Brain microvascular endothelial cell (primary cell): ENCODE measurements at regions not wholly inside any gene's neighbourhood (a gene's known extent, or its start where the extent isn't known, plus 50 kb on each side); places are given as distances from the start of the nearest gene placed in this dataset.

Source experiments
- DNase-seq: peaks from one replicate; pipeline ENCODE4 v3.0.0-alpha.2; 2020
- H3K27ac ChIP-seq: fragments of 250-450 bp; sonication (Bioruptor Pico); 2 replicates; pipeline ENCODE4 v1.5.1; 2020; ENCODE audit warnings: mild to moderate bottlenecking, moderate library complexity
- H3K27me3 ChIP-seq: fragments of 250-450 bp; sonication (Bioruptor Pico); replicated peaks from 2 replicates; pipeline ENCODE4 v1.5.1; 2020; ENCODE audit warnings: mild to moderate bottlenecking
- H3K36me3 ChIP-seq: fragments of 250-450 bp; sonication (Bioruptor Pico); replicated peaks from 2 replicates; pipeline ENCODE4 v1.5.1; 2020; ENCODE audit warnings: mild to moderate bottlenecking
- H3K4me3 ChIP-seq: 2 replicates; pipeline ENCODE4 v1.5.1; 2011; ENCODE audit warnings: low read depth, mild to moderate bottlenecking, control low read depth, low read length, moderate library complexity
- in situ Hi-C: cut with HindIII; loops from 2 replicates; pipeline ENCODE4 v1.10.0; 2017; ENCODE audit warnings: low sequenced_read_pairs, low pct_ligation_motif_present
- TF ChIP-seq, protein P1 (sequence below): IDR thresholded peaks from 2 replicates; pipeline ENCODE4 v1.5.1; 2011; ENCODE audit warnings: low read depth, mild to moderate bottlenecking, moderate library complexity, low read length, control low read depth, inconsistent platforms; ENCODE audit errors: missing control alignments

DNA sequence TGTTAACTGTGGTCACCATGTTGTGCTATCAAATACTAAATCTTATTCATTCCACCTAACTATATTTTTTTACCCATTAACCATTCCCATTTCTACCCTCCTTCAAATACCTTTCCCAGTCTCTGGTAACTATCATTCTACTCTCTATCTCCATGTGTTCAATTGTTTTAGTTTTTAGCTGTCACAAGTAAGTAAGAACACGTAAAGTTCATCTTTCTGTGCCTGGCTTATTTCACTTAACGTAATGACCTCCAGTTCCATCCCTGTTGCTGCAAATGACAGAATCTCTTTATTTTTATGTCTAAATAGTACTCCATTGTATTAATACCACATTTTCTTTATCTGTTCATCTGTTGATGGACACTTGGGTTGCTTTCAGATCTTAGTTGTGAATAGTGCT lies 485.1 kb upstream of the CD180 start:
- no peak for DNase-seq
- TF ChIP-seq, protein P1, sequence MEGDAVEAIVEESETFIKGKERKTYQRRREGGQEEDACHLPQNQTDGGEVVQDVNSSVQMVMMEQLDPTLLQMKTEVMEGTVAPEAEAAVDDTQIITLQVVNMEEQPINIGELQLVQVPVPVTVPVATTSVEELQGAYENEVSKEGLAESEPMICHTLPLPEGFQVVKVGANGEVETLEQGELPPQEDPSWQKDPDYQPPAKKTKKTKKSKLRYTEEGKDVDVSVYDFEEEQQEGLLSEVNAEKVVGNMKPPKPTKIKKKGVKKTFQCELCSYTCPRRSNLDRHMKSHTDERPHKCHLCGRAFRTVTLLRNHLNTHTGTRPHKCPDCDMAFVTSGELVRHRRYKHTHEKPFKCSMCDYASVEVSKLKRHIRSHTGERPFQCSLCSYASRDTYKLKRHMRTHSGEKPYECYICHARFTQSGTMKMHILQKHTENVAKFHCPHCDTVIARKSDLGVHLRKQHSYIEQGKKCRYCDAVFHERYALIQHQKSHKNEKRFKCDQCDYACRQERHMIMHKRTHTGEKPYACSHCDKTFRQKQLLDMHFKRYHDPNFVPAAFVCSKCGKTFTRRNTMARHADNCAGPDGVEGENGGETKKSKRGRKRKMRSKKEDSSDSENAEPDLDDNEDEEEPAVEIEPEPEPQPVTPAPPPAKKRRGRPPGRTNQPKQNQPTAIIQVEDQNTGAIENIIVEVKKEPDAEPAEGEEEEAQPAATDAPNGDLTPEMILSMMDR = no peak
- Histone ChIP-seq H3K27ac (no peak overlapping the region), H3K4me3 (no peak overlapping the region), H3K27me3 (no peaks in the 10 kb centered on the region), H3K36me3 (no peaks in the 10 kb centered on the region)
- in situ Hi-C loops = no loop called here

DNA sequence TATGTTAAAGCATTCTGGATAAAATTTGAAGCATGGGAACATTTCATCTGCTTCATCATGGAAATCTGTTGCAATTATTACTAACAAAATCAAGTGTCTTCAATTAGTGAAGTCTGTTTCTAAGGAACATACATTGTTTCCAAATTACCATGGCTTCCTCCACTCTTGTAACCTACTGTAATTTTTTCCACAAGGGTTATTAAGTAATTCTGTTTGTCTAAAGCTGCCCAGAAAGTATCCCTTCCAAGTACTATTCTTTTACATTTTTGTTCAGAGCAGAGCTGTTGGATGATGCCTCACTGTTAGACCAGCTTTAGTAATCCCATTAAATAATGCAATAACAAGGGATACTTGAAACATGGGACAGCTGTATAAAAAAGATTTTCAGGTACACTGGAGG lies 483.5 kb upstream of the CD180 start:
- in situ Hi-C loops = no loop called here
- Histone ChIP-seq H3K36me3 (no peaks in the 10 kb centered on the region), H3K27ac (no peak overlapping the region), H3K4me3 (no peak overlapping the region), H3K27me3 (no peaks in the 10 kb centered on the region)
- TF ChIP-seq, protein P1 = no peak
- DNase-seq = no peak

DNA sequence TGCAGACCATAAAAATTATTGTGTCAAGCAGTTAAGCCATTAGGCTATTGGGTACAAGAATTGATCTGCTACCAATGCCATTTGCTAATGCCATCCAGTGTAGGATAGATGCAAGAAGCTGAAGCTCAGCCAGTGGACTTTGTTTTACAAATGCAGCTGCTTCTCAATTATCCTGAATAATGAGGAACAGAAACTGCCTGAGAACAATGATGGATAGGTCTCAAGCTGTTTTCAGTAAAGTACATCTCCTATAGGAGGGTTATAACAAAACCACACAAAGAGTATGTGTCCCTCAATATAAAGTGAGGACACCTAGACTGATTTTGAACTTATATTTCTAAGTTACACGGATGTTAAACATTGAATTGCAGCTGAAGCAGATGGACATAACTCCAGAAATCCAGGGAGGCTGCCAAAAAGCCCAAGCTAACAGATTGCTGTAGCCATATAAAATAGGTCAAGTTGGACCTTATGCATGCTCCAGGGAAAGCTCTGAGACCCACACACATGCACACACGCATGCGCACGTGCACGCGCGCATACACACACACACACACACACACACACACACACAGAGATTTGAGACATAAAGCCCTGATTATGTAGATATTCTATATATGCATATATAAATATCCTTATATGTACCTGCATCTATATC lies 482.7 kb upstream of the CD180 start:
- H3K27me3 ChIP-seq = no peaks in the 10 kb centered on the region
- H3K4me3 ChIP-seq = no peak overlapping the region
- in situ Hi-C loops = no loop called here
- no peaks in the 10 kb centered on the region for H3K36me3 ChIP-seq
- H3K27ac ChIP-seq = no peak overlapping the region
- TF ChIP-seq, protein P1 = no peak
- no peak for DNase-seq

DNA sequence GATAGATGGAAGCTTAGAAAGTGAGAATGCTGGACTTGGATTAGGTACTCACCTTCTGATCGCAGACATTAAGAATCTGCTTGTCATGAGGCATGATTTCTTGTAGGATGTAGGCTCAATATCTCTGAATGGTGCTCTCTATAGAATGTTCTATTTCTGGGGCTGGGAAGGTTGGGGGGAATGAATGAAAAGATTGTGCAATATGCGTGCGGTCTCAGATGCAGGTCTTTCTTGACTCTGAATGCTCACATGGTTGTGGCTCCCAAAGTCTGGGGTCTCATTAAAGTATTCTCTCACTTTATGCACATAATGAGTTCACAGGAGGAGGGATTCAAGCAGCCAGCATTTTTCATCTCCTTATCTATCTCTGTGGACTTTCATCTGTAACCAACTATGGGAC lies 482.0 kb upstream of the CD180 start:
- in situ Hi-C loops = no loop called here
- H3K36me3 ChIP-seq = no peaks in the 10 kb centered on the region
- TF ChIP-seq, protein P1 = no peak
- no peak overlapping the region for H3K4me3 ChIP-seq
- DNase-seq = no peak
- H3K27ac ChIP-seq = no peak overlapping the region
- no peaks in the 10 kb centered on the region for H3K27me3 ChIP-seq

DNA sequence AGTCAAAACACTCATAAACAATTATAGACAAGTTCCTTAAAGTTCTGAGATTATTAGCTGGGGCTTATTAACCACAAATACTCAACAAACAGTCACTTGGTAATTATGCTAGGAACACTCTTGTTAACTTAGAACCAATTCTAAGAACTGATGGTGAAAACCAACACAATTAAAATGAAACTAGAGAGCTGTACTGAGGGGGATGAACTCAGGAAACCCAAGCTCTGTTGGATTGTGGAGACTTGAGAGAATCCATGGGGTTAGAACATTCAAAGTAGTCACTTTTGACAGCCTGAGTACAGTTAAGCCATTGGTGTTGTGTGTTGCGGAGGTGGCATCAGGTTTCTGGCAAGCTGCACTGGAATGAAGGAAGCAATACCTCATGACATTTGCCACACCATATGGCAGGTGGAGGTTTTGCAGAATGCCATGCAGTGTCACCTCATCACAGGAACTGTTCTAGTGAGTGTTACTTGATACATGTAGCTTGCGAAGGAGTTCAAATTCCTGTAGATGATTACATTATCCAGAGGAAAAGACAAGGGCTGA lies 480.9 kb upstream of the CD180 start:
- Histone ChIP-seq H3K4me3 (no peak overlapping the region), H3K27me3 (no peaks in the 10 kb centered on the region), H3K36me3 (no peaks in the 10 kb centered on the region), H3K27ac (no peak overlapping the region)
- DNase-seq = no peak
- TF ChIP-seq, protein P1 = no peak
- in situ Hi-C loops = no loop called here

DNA sequence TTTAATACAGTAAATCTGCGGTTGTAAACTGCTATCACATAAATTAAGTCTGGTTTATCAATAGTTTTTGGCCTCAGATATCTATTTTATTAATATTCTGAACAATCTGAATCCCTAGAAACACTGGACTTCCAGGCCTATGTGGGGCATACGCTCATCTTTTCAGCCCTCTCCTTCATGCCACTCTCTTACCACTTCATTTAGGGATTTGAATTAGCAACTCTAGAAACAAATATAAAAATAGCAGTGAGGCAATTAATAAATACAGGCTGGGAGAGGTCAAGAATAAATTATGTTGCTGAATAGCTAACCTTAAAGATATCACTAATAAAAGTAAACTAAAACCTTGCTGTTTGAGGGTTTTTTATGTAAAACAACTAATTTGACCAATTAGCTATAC lies 480.3 kb upstream of the CD180 start:
- in situ Hi-C loops = no loop called here
- no peak overlapping the region for H3K4me3 ChIP-seq
- no peak for DNase-seq
- TF ChIP-seq, protein P1 = no peak
- H3K27me3 ChIP-seq = no peaks in the 10 kb centered on the region
- H3K27ac ChIP-seq = no peak overlapping the region
- H3K36me3 ChIP-seq = no peaks in the 10 kb centered on the region
